Natural killer cell (primary cell): ENCODE measurements at regions not wholly inside any gene's neighbourhood (a gene's known extent, or its start where the extent isn't known, plus 50 kb on each side); places are given as distances from the start of the nearest gene placed in this dataset.

Experiments
- ATAC-seq, 3 donors: fragments of 150-1000 bp in 2 of 3; fragments of 200-7000 bp in 1 of 3; cut with Tn5 transposase; 1 replicate in 1 of 3; 2 replicates in 2 of 3; pipeline ENCODE4 v1.10.0; 2021; ENCODE audit warnings: mild to moderate bottlenecking in 2 of 3, moderate library complexity in 2 of 3
- DNase-seq, 2 donors: peaks; one replicate each; pipeline versions ENCODE4 v3.0.0 to v3.0.0-alpha.2; 2013 to 2021; ENCODE audit warnings: mixed read lengths in 1 of 2
- H3K27ac ChIP-seq: one replicate; pipeline ENCODE4 v1.5.1; 2013; ENCODE audit warnings: mild to moderate bottlenecking, low read length
- H3K27me3 ChIP-seq: one replicate; pipeline ENCODE4 v1.6.1; 2013; ENCODE audit warnings: low read length; ENCODE audit not compliant: control insufficient read depth, insufficient read depth
- H3K36me3 ChIP-seq: one replicate; pipeline ENCODE4 v1.6.1; 2013; ENCODE audit warnings: low read length; ENCODE audit not compliant: control insufficient read depth, insufficient read depth
- H3K4me1 ChIP-seq: one replicate; pipeline ENCODE4 v1.6.1; 2013; ENCODE audit warnings: low read length; ENCODE audit not compliant: control insufficient read depth, insufficient read depth
- H3K4me3 ChIP-seq: one replicate; pipeline ENCODE4 v1.5.1; 2013; ENCODE audit warnings: low read length
- H3K9me3 ChIP-seq: one replicate; pipeline ENCODE4 v1.6.1; 2013; ENCODE audit warnings: low read length; ENCODE audit not compliant: control insufficient read depth, insufficient read depth
- H3K27ac Mint-ChIP-seq, 2 donors: one replicate each; pipeline ENCODE4 v1.8.0; 2022; ENCODE audit warnings: mild to moderate bottlenecking in 2 of 2, mixed read lengths in 2 of 2, moderate library complexity in 1 of 2
- H3K27me3 Mint-ChIP-seq, 2 donors: one replicate each; pipeline ENCODE4 v1.8.0; 2022; ENCODE audit warnings: low read depth in 2 of 2, mixed read lengths in 2 of 2
- H3K36me3 Mint-ChIP-seq: one replicate; pipeline ENCODE4 v1.8.0; 2022; ENCODE audit warnings: mixed read lengths
- H3K4me1 Mint-ChIP-seq, 2 donors: one replicate each; pipeline ENCODE4 v1.8.0; 2022; ENCODE audit warnings: mixed read lengths in 2 of 2
- H3K4me3 Mint-ChIP-seq: one replicate; pipeline ENCODE4 v1.8.0; 2022; ENCODE audit warnings: mild to moderate bottlenecking, moderate library complexity, mixed read lengths
- H3K9me3 Mint-ChIP-seq, 2 donors: one replicate each; pipeline ENCODE4 v1.8.0; 2022; ENCODE audit warnings: mixed read lengths in 2 of 2
- CTCF ChIP-seq: fragments of 200-600 bp; IDR thresholded peaks from one replicate; pipeline ENCODE4 v1.8.0; 2022; ENCODE audit warnings: antibody characterized with exemption
- WGBS: methylation state at CpG from one replicate; pipeline ENCODE4 v1.1.7; 2013; ENCODE audit warnings: missing lambda C conversion rate; ENCODE audit not compliant: insufficient coverage; 5-methylcytosine and 5-hydroxymethylcytosine counted together
- intact Hi-C: fragments of 100-400 bp; cut with micrococcal nuclease; formaldehyde crosslinking; loops from one replicate; pipeline ENCODE4 v1.14.2; 2022

GRCh38 chr19:29288256-29288655 is 75.3 kb upstream of the UQCRFS1 start:
- Histone ChIP-seq H3K4me1 (peaks cover 3% of the 10 kb centered on the region), H3K27ac (no peak overlapping the region), H3K4me3 (no peak overlapping the region), H3K9me3 (no peaks in the 10 kb centered on the region), H3K36me3 (no peaks in the 10 kb centered on the region), H3K27me3 (no peaks in the 10 kb centered on the region)
- DNase-seq (no peak), ATAC-seq (no peak)
- no peaks in the 10 kb centered on the region for H3K9me3 Mint-ChIP-seq
- no peaks in the 10 kb centered on the region for H3K36me3 Mint-ChIP-seq
- peaks cover 9% of the 10 kb centered on the region in 2 donors for H3K4me1 Mint-ChIP-seq
- intact Hi-C loops: no loop called here
- H3K4me3 Mint-ChIP-seq: no peak overlapping the region
- 87% methylated on average over 4 of the region's 4 CpGs for WGBS
- H3K27ac Mint-ChIP-seq: no peak overlapping the region
- no peak for TF ChIP-seq CTCF
- peaks cover 3 to 17% of the 10 kb centered on the region in 2 donors for H3K27me3 Mint-ChIP-seq

- H3K4me3 ChIP-seq: no peak overlapping the region
- Mint-ChIP-seq H3K9me3 (no peaks in the 10 kb centered on the region), H3K27me3 (peaks cover 0 to 16% of the 10 kb centered on the region in 2 donors), H3K36me3 (no peaks in the 10 kb centered on the region), H3K27ac (no peak overlapping the region), H3K4me3 (no peak overlapping the region), H3K4me1 (peaks cover 9 to 17% of the 10 kb centered on the region in 2 donors)
- no peaks in the 10 kb centered on the region for H3K36me3 ChIP-seq
- no peak overlapping the region for H3K27ac ChIP-seq
- no peak for ATAC-seq
- TF ChIP-seq CTCF: no peak
- intact Hi-C loops: no loop called here
- no peak for DNase-seq
- WGBS: 83% methylated on average over 2 of the region's 2 CpGs
- H3K27me3 ChIP-seq: no peaks in the 10 kb centered on the region
- H3K9me3 ChIP-seq: no peaks in the 10 kb centered on the region
- H3K4me1 ChIP-seq: peaks cover 8% of the 10 kb centered on the region
These were observed 76.1 kb upstream of the UQCRFS1 start for GRCh38 chr19:29289020-29289419.

GRCh38 chr19:29290853-29291252 is 77.9 kb upstream of the UQCRFS1 start:
- no peak for TF ChIP-seq CTCF
- DNase-seq (no peak), ATAC-seq (no peak)
- Mint-ChIP-seq H3K4me3 (no peak overlapping the region), H3K9me3 (no peaks in the 10 kb centered on the region), H3K27me3 (peaks cover 0 to 16% of the 10 kb centered on the region in 2 donors), H3K4me1 (peaks cover 14% of the 10 kb centered on the region in 2 donors), H3K27ac (no peak overlapping the region), H3K36me3 (no peaks in the 10 kb centered on the region)
- WGBS: 60% methylated on average over 5 of the region's 5 CpGs
- Histone ChIP-seq H3K27ac (no peak overlapping the region), H3K36me3 (no peaks in the 10 kb centered on the region), H3K4me3 (no peak overlapping the region), H3K9me3 (no peaks in the 10 kb centered on the region), H3K4me1 (peaks cover 17% of the 10 kb centered on the region), H3K27me3 (no peaks in the 10 kb centered on the region)
- intact Hi-C loops: no loop called here

GRCh38 chr19:29292153-29292552 is 79.2 kb upstream of the UQCRFS1 start:
- DNase-seq (no peak), ATAC-seq (no peak)
- Histone ChIP-seq H3K36me3 (no peaks in the 10 kb centered on the region), H3K27ac (no peak overlapping the region), H3K4me1 (peaks cover 16% of the 10 kb centered on the region), H3K27me3 (no peaks in the 10 kb centered on the region), H3K9me3 (no peaks in the 10 kb centered on the region), H3K4me3 (no peak overlapping the region)
- Mint-ChIP-seq H3K4me3 (no peak overlapping the region), H3K27me3 (peaks cover 9 to 22% of the 10 kb centered on the region in 2 donors), H3K4me1 (peaks cover 14% of the 10 kb centered on the region in 2 donors), H3K9me3 (no peaks in the 10 kb centered on the region), H3K27ac (no peak overlapping the region), H3K36me3 (no peaks in the 10 kb centered on the region)
- WGBS: 93% methylated on average over 5 of the region's 5 CpGs
- TF ChIP-seq CTCF: no peak
- intact Hi-C loops: no loop called here
